Neural crest cell (in vitro differentiated cells): ENCODE measurements at regions not wholly inside any gene's neighbourhood (a gene's known extent, or its start where the extent isn't known, plus 50 kb on each side); places are given as distances from the start of the nearest gene placed in this dataset.

ENCODE experiments used
- DNase-seq: peaks from one replicate; pipeline ENCODE4 v3.0.0; 2021; ENCODE audit warnings: low read depth, mixed read lengths, low spot score
- H3K27ac Mint-ChIP-seq: one replicate; pipeline ENCODE4 v1.8.0; 2021; ENCODE audit warnings: mild to moderate bottlenecking, mixed read lengths; ENCODE audit not compliant: unreplicated experiment
- H3K27me3 Mint-ChIP-seq: 2 replicates; pipeline ENCODE4 v1.8.0; 2021; ENCODE audit warnings: low read depth, mild to moderate bottlenecking, mixed read lengths
- H3K36me3 Mint-ChIP-seq: 2 replicates; pipeline ENCODE4 v1.8.0; 2021; ENCODE audit warnings: low read depth, mild to moderate bottlenecking, mixed read lengths
- H3K4me1 Mint-ChIP-seq: 2 replicates; pipeline ENCODE4 v1.8.0; 2021; ENCODE audit warnings: mixed read lengths
- H3K4me3 Mint-ChIP-seq: one replicate; pipeline ENCODE4 v1.8.0; 2021; ENCODE audit warnings: mild to moderate bottlenecking, mixed read lengths
- H3K9me3 Mint-ChIP-seq: 2 replicates; pipeline ENCODE4 v1.8.0; 2021; ENCODE audit warnings: mixed read lengths
- CTCF ChIP-seq: fragments of 200-600 bp; sonication (generic); conservative IDR thresholded peaks from 2 replicates; pipeline ENCODE4 v1.5.0; 2021; ENCODE audit warnings: antibody characterized with exemption, mild to moderate bottlenecking

- Mint-ChIP-seq H3K4me3 (no peak overlapping the region), H3K4me1 (peaks cover 38% of the 10 kb centered on the region), H3K9me3 (no peaks in the 10 kb centered on the region), H3K36me3 (no peaks in the 10 kb centered on the region), H3K27ac (no peak overlapping the region), H3K27me3 (no peaks in the 10 kb centered on the region)
- peak; percentile 58 for DNase-seq
- peak; percentile 84 for TF ChIP-seq CTCF
These were observed 261.0 kb upstream of the CXCR4 start for GRCh38 chr2:136378712-136379595.

- no peak for DNase-seq
- Mint-ChIP-seq H3K27ac (no peak overlapping the region), H3K9me3 (no peaks in the 10 kb centered on the region), H3K27me3 (no peaks in the 10 kb centered on the region), H3K4me1 (peaks cover 38% of the 10 kb centered on the region), H3K4me3 (no peak overlapping the region), H3K36me3 (no peaks in the 10 kb centered on the region)
- TF ChIP-seq CTCF = no peak
These were observed 259.8 kb upstream of the CXCR4 start for GRCh38 chr2:136377423-136378382.

GRCh38 chr2:136376798-136377211, 258.9 kb upstream of the CXCR4 start:
- no peaks in the 10 kb centered on the region for H3K9me3 Mint-ChIP-seq
- peaks cover 38% of the 10 kb centered on the region for H3K4me1 Mint-ChIP-seq
- no peaks in the 10 kb centered on the region for H3K27me3 Mint-ChIP-seq
- no peak for TF ChIP-seq CTCF
- peak; percentile 22 for DNase-seq
- peak overlapping the region; percentile 47 for H3K4me3 Mint-ChIP-seq
- no peaks in the 10 kb centered on the region for H3K36me3 Mint-ChIP-seq
- peak overlapping the region; percentile 89 for H3K27ac Mint-ChIP-seq

- H3K27me3 Mint-ChIP-seq = no peaks in the 10 kb centered on the region
- DNase-seq = no peak
- H3K4me3 Mint-ChIP-seq = no peak overlapping the region
These were observed 258.3 kb upstream of the CXCR4 start for GRCh38 chr2:136376211-136376610.

More at GRCh38 chr2:136376211-136376610, 258.3 kb upstream of the CXCR4 start:
- no peaks in the 10 kb centered on the region for H3K36me3 Mint-ChIP-seq
- H3K27ac Mint-ChIP-seq = no peak overlapping the region
- H3K4me1 Mint-ChIP-seq = peaks cover 38% of the 10 kb centered on the region
- no peaks in the 10 kb centered on the region for H3K9me3 Mint-ChIP-seq
- TF ChIP-seq CTCF = no peak
